Caco-2 (cell line): ENCODE measurements at regions not wholly inside any gene's neighbourhood (a gene's known extent, or its start where the extent isn't known, plus 50 kb on each side); places are given as distances from the start of the nearest gene placed in this dataset.

Experiments used
- BruUV-seq: library from RNA; stranded (reverse); fragments of 400-500 nt; replicated peaks from 2 replicates; lab custom pipeline; 2021; lab: Mats Ljungman, UMichigan
- CTCF ChIA-PET: fragments of 300-600 bp; sonication (Branson Sonifier 250); formaldehyde crosslinking; loops from one replicate; lab custom pipeline; 2022; ENCODE audit warnings: antibody characterized with exemption; lab: Charles Lee
- POLR2A ChIA-PET: fragments of 300-600 bp; sonication (Branson Sonifier 250); formaldehyde crosslinking; loops from one replicate; lab custom pipeline; 2022; ENCODE audit warnings: antibody characterized with exemption; lab: Charles Lee
- DNase-seq, 2 experiments: peaks; one replicate each; pipeline versions ENCODE4 v3.0.0 to v3.0.0-alpha.2; 2020 to 2022
- H3K27me3 ChIP-seq: replicated peaks from 2 replicates; pipeline ENCODE4 v1.6.0; 2011; ENCODE audit warnings: low read length; ENCODE audit not compliant: control insufficient read depth, insufficient read depth
- H3K36me3 ChIP-seq: 2 replicates; pipeline ENCODE4 v1.5.1; 2011; ENCODE audit warnings: low read length; ENCODE audit not compliant: control insufficient read depth, insufficient read depth
- H3K4me1 ChIP-seq: fragments of 250-450 bp; sonication (Bioruptor Pico); 2 replicates; pipeline ENCODE4 v1.5.1; 2020; ENCODE audit warnings: mild to moderate bottlenecking
- H3K4me3 ChIP-seq: 2 replicates; pipeline ENCODE4 v1.5.1; 2011; ENCODE audit warnings: low read depth, mild to moderate bottlenecking, control low read depth, low read length
- H3K9me3 ChIP-seq: fragments of 250-450 bp; sonication (Bioruptor Pico); 2 replicates; pipeline ENCODE4 v1.5.1; 2020; ENCODE audit warnings: mild to moderate bottlenecking, moderate library complexity
- H3K27ac Mint-ChIP-seq: one replicate; pipeline ENCODE4 v1.8.0; 2022; ENCODE audit warnings: mixed read lengths; ENCODE audit not compliant: unreplicated experiment
- H3K27me3 Mint-ChIP-seq: one replicate; pipeline ENCODE4 v1.8.0; 2022; ENCODE audit warnings: mixed read lengths; ENCODE audit not compliant: insufficient read depth, unreplicated experiment
- H3K36me3 Mint-ChIP-seq: one replicate; pipeline ENCODE4 v1.8.0; 2022; ENCODE audit warnings: mild to moderate bottlenecking, mixed read lengths; ENCODE audit not compliant: insufficient read depth, unreplicated experiment
- H3K4me1 Mint-ChIP-seq: one replicate; pipeline ENCODE4 v1.8.0; 2022; ENCODE audit warnings: low read depth, mixed read lengths; ENCODE audit not compliant: unreplicated experiment
- H3K4me3 Mint-ChIP-seq: one replicate; pipeline ENCODE4 v1.8.0; 2022; ENCODE audit warnings: mild to moderate bottlenecking, moderate library complexity, mixed read lengths; ENCODE audit not compliant: unreplicated experiment
- H3K9me3 Mint-ChIP-seq: one replicate; pipeline ENCODE4 v1.8.0; 2022; ENCODE audit warnings: mixed read lengths; ENCODE audit not compliant: unreplicated experiment
- intact Hi-C: fragments of 100-400 bp; cut with micrococcal nuclease; formaldehyde crosslinking; loops from one replicate; pipeline ENCODE4 v1.10.0; 2022; ENCODE audit not compliant: unreplicated experiment
- TF ChIP-seq, protein P1 (sequence below), 2 experiments: fragments of 200-600 bp in 1 of 2; IDR thresholded peaks; 1 replicate in 1 of 2; 2 replicates in 1 of 2; pipeline versions ENCODE4 v1.5.1 to v1.8.0; 2011 to 2022; ENCODE audit warnings: antibody characterized with exemption in 1 of 2, control low read depth in 1 of 2, inconsistent platforms in 1 of 2, low read depth in 1 of 2, low read length in 1 of 2, mild to moderate bottlenecking in 1 of 2, moderate library complexity in 1 of 2; ENCODE audit not compliant: insufficient read depth in 1 of 2, severe bottlenecking in 1 of 2, unreplicated experiment in 1 of 2

DNA sequence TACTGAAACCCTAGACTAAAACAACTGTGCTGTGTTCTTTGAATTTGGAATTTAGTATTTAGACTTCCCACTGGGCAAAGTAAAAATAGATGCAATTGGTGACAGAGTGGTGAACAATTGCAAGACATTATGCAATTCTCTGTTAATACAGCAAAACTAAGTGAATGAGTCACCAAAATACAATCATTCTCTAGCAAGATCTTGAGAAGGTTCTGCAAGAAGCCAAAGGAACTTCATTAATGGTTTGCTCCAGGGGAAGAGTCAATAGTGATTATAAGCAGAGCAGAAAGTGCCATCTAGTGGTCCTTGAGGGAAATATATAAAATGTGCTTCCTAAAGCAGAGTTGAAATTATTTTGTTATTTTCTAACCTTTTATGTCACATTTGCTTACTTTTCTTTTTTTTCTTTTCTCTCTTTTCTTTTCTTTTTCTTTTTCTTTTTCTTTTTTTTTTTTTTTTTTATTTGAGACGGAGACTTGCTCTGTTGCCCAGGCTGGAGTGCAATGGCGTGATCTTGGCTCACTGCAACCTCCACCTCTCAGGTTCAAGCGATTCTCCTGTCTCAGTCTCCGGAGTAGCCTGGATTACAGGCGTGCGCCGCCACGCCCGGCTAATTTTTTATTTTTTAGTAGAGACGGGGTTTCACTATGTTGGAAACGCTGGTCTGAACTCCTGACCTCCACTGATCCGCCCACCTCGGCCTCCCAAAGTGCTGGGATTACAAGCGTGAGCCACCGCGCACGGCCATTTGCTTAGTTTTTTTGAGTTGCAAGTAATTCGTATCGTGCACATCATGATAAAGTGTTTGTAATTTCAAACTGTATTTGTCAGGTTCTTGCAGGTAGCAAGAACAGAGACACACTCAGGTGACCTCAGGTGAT is 99.2 kb downstream of the CTH start:
- H3K36me3 Mint-ChIP-seq = no peaks in the 10 kb centered on the region
- no peaks in the 10 kb centered on the region for H3K4me1 Mint-ChIP-seq
- no peaks in the 10 kb centered on the region for H3K36me3 ChIP-seq
- intact Hi-C loops = loop anchor here (1.0 to 10.0 kb wide), 2 partner anchors 255 to 377 kb away; no protein-coding TSS in a partner anchor
- ChIA-PET POLR2A (no interaction called here), CTCF (no interaction called here)
- no peaks in the 10 kb centered on the region for H3K27me3 Mint-ChIP-seq
- no peak overlapping the region for H3K27ac Mint-ChIP-seq
- H3K27me3 ChIP-seq = no peaks in the 10 kb centered on the region
- no peak overlapping the region for H3K4me3 Mint-ChIP-seq
- BruUV-seq = no TSS peak
- no peak overlapping the region for H3K4me3 ChIP-seq
- TF ChIP-seq, protein P1, sequence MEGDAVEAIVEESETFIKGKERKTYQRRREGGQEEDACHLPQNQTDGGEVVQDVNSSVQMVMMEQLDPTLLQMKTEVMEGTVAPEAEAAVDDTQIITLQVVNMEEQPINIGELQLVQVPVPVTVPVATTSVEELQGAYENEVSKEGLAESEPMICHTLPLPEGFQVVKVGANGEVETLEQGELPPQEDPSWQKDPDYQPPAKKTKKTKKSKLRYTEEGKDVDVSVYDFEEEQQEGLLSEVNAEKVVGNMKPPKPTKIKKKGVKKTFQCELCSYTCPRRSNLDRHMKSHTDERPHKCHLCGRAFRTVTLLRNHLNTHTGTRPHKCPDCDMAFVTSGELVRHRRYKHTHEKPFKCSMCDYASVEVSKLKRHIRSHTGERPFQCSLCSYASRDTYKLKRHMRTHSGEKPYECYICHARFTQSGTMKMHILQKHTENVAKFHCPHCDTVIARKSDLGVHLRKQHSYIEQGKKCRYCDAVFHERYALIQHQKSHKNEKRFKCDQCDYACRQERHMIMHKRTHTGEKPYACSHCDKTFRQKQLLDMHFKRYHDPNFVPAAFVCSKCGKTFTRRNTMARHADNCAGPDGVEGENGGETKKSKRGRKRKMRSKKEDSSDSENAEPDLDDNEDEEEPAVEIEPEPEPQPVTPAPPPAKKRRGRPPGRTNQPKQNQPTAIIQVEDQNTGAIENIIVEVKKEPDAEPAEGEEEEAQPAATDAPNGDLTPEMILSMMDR (IDR thresholded peaks at IDR 0.05; ENCODE audit: insufficient read depth in 1 of 2, low read depth in 1 of 2, low read length in 1 of 2, severe bottlenecking in 1 of 2, unreplicated experiment in 1 of 2) = peak; percentile 26 to 49
- H3K9me3 ChIP-seq = no peaks in the 10 kb centered on the region
- no peaks in the 10 kb centered on the region for H3K9me3 Mint-ChIP-seq
- DNase-seq = peak in 1 of 2 experiments; percentile 25
- 0 out of 2 replicates have a peak, but pooled peaks cover 3% of the 10 kb centered on the region for H3K4me1 ChIP-seq

DNA sequence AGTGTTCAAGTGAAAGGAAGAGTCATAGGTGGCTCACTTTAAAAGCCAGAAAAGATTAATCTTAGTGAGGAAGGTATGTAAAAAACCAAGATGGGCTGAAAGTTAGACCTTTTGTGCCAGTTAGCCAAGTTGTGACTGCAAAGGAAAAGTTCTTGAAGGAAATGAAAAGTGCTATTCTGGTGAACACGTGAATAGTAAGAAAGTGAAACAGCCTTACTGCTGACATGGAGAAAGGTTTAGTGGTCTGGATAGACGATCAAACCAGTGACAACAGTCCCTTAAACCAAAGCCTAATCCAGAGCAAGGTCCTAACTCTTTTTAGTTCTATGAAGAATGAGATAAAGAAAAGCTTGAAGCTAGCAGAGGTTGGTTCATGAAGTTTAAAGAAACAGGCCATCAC is 106.4 kb downstream of the CTH start:
- TF ChIP-seq, protein P1 (IDR thresholded peaks at IDR 0.05; ENCODE audit: insufficient read depth in 1 of 2, low read depth in 1 of 2, low read length in 1 of 2, severe bottlenecking in 1 of 2, unreplicated experiment in 1 of 2) = no peak
- Histone ChIP-seq H3K36me3 (no peaks in the 10 kb centered on the region), H3K27me3 (no peaks in the 10 kb centered on the region), H3K4me3 (no peak overlapping the region), H3K4me1 (no peaks in the 10 kb centered on the region), H3K9me3 (no peaks in the 10 kb centered on the region)
- ChIA-PET POLR2A (no interaction called here), CTCF (no interaction called here)
- H3K27me3 Mint-ChIP-seq = peaks cover 3% of the 10 kb centered on the region
- H3K4me3 Mint-ChIP-seq = no peak overlapping the region
- BruUV-seq = no TSS peak
- H3K36me3 Mint-ChIP-seq = no peaks in the 10 kb centered on the region
- no peak overlapping the region for H3K27ac Mint-ChIP-seq
- H3K4me1 Mint-ChIP-seq = no peaks in the 10 kb centered on the region
- DNase-seq = no peak
- intact Hi-C loops = loop anchor here (10.0 kb wide), 1 partner anchor 263 kb away; no protein-coding TSS in a partner anchor
- no peaks in the 10 kb centered on the region for H3K9me3 Mint-ChIP-seq

DNA sequence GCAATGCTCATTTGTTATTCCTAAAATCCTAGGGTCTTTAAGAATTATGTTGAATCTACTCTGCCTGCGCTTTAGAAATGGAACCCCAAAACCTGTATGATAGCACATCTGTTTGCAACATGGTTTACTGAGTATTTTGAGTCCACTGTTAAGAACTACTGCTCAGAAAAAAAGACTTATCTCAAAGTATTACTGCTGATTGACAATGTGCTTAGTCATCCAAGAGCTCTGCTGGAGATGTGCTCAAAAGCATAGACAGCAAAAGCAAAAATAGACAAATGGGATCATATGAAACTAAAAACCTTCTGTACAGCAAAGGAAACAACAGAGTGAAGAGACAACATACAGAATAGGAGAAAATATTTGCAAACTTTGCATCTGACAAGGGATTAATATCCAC is 107.0 kb downstream of the CTH start:
- Mint-ChIP-seq H3K9me3 (no peaks in the 10 kb centered on the region), H3K27me3 (peaks cover 7% of the 10 kb centered on the region), H3K4me1 (no peaks in the 10 kb centered on the region), H3K27ac (no peak overlapping the region), H3K36me3 (no peaks in the 10 kb centered on the region), H3K4me3 (no peak overlapping the region)
- BruUV-seq = no TSS peak
- POLR2A ChIA-PET = no interaction called here
- TF ChIP-seq, protein P1 (IDR thresholded peaks at IDR 0.05; ENCODE audit: insufficient read depth in 1 of 2, low read depth in 1 of 2, low read length in 1 of 2, severe bottlenecking in 1 of 2, unreplicated experiment in 1 of 2) = no peak
- H3K4me3 ChIP-seq = no peak overlapping the region
- CTCF ChIA-PET = no interaction called here
- no peaks in the 10 kb centered on the region for H3K36me3 ChIP-seq
- intact Hi-C loops = loop anchor here (10.0 kb wide), 1 partner anchor 263 kb away; no protein-coding TSS in a partner anchor
- H3K27me3 ChIP-seq = no peaks in the 10 kb centered on the region
- no peaks in the 10 kb centered on the region for H3K4me1 ChIP-seq
- DNase-seq = no peak
- no peaks in the 10 kb centered on the region for H3K9me3 ChIP-seq
